ENCODE measurements at regions not wholly inside any gene's neighbourhood (a gene's known extent, or its start where the extent isn't known, plus 50 kb on each side); places are given as distances from the start of the nearest gene placed in this dataset.

DNA sequence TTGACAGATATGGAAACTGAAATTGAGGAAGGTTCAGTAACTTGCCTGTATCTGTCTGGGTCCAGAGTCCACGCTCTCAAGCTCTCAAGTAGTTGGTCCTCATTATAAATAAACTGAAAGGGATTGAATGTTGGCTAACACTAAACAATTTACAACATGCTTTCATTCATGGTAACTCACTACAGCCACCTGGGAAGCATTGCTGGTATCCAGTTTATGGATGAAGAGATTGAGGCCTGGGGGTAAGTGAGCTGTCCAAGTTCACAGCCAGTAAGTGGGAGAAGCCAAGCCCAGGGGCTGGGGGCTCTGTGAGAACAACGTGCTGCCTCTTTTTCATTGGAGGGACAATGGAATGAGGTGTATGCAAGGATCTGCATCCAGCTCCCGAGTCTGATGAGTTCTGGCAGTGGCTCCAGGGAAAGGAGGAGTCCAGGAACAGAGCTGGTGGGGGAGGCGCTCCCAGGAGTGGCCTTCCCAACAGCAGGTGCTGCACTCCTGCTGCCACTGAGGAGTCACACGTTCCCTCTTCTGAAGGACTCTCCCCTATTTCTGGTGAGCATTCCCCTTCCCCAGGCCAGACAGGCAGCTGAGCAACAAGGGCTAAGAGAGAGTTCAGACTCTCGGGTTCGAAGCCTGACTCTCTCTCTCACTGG, 175.8 kb downstream of the CSNK2A3 start:
- TF ChIP-seq BHLHE40 (IDR thresholded peaks at IDR 0.05; ENCODE audit: borderline replicate concordance), result no peak
- no peak for TF ChIP-seq FOXM1 (IDR thresholded peaks at IDR 0.05; ENCODE audit: borderline replicate concordance)
- TF ChIP-seq TARDBP (IDR thresholded peaks at IDR 0.05), result no peak
- TF ChIP-seq FOXA1 (IDR thresholded peaks at IDR 0.05), result no peak
- TF ChIP-seq, protein P1, sequence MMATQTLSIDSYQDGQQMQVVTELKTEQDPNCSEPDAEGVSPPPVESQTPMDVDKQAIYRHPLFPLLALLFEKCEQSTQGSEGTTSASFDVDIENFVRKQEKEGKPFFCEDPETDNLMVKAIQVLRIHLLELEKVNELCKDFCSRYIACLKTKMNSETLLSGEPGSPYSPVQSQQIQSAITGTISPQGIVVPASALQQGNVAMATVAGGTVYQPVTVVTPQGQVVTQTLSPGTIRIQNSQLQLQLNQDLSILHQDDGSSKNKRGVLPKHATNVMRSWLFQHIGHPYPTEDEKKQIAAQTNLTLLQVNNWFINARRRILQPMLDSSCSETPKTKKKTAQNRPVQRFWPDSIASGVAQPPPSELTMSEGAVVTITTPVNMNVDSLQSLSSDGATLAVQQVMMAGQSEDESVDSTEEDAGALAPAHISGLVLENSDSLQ (IDR thresholded peaks at IDR 0.05), result no peak
- no peak for TF ChIP-seq L3MBTL2 (conservative IDR thresholded peaks at IDR 0.05)
- no peak for TF ChIP-seq HDGF (IDR thresholded peaks at IDR 0.05; ENCODE audit: borderline replicate concordance)
- TF ChIP-seq FOXK2 (IDR thresholded peaks at IDR 0.05), result no peak
- TF ChIP-seq SP1 (IDR thresholded peaks at IDR 0.05), result no peak
- TF ChIP-seq SUZ12 (IDR thresholded peaks at IDR 0.05), result no peak
- TF ChIP-seq NFRKB (IDR thresholded peaks at IDR 0.05), result no peak
- no peak for TF ChIP-seq ARNT (IDR thresholded peaks at IDR 0.05)
- no peak for TF ChIP-seq LEF1 (IDR thresholded peaks at IDR 0.05; ENCODE audit: borderline replicate concordance)
- no peak for TF ChIP-seq ELF4 (IDR thresholded peaks at IDR 0.05)
